ENCODE measurements at regions not wholly inside any gene's neighbourhood (a gene's known extent, or its start where the extent isn't known, plus 50 kb on each side); places are given as distances from the start of the nearest gene placed in this dataset.

GRCh38 chr2:128754246-128754724 is 435.6 kb upstream of the HS6ST1 start:
- intact Hi-C loops (cut with micrococcal nuclease), result loop anchor here (2.0 kb wide), 1 partner anchor 431 kb away; no protein-coding TSS in a partner anchor
- no peaks in the 10 kb centered on the region for H3K36me3 Mint-ChIP-seq (ENCODE audit: low read depth)
- peaks cover 2% of the 10 kb centered on the region for H3K4me1 Mint-ChIP-seq (ENCODE audit: low read depth)
- no peak for DNase-seq
- H3K4me3 Mint-ChIP-seq, result no peak overlapping the region
- H3K27me3 Mint-ChIP-seq (ENCODE audit: low read depth), result peaks cover 22% of the 10 kb centered on the region
- H3K9me3 Mint-ChIP-seq, result no peaks in the 10 kb centered on the region
- H3K27ac Mint-ChIP-seq, result no peak overlapping the region
- CTCF ChIA-PET, result interaction anchor here (0.7 kb wide), 1 partner anchor 1131 kb away, joined by 3 read pairs; no protein-coding TSS in a partner anchor

GRCh38 chr2:128755695-128756364 is 437.2 kb upstream of the HS6ST1 start:
- Mint-ChIP-seq H3K4me3 (no peak overlapping the region), H3K4me1 (ENCODE audit: low read depth) (peaks cover 2% of the 10 kb centered on the region), H3K36me3 (ENCODE audit: low read depth) (no peaks in the 10 kb centered on the region), H3K27me3 (ENCODE audit: low read depth) (peaks cover 22% of the 10 kb centered on the region), H3K9me3 (no peaks in the 10 kb centered on the region), H3K27ac (no peak overlapping the region)
- CTCF ChIA-PET, result interaction anchor here (0.6 to 0.9 kb wide), 3 partner anchors 19 to 1200 kb away, joined by 3 read pairs; no protein-coding TSS in a partner anchor
- no peak for DNase-seq
- intact Hi-C loops (cut with micrococcal nuclease), result loop anchor here (2.0 kb wide), 1 partner anchor 433 kb away; no protein-coding TSS in a partner anchor

- Mint-ChIP-seq H3K4me1 (ENCODE audit: low read depth) (peaks cover 2% of the 10 kb centered on the region), H3K4me3 (no peak overlapping the region), H3K27me3 (ENCODE audit: low read depth) (peaks cover 22% of the 10 kb centered on the region), H3K9me3 (no peaks in the 10 kb centered on the region), H3K36me3 (ENCODE audit: low read depth) (no peaks in the 10 kb centered on the region), H3K27ac (no peak overlapping the region)
- CTCF ChIA-PET, result no interaction called here
- no peak for DNase-seq
- intact Hi-C loops (cut with micrococcal nuclease), result no loop called here
Observed at GRCh38 chr2:128756365-128756717, 437.7 kb upstream of the HS6ST1 start.

GRCh38 chr2:128765811-128766210 is 447.1 kb upstream of the HS6ST1 start:
- Mint-ChIP-seq H3K36me3 (ENCODE audit: low read depth) (no peaks in the 10 kb centered on the region), H3K27ac (no peak overlapping the region), H3K4me1 (ENCODE audit: low read depth) (no peaks in the 10 kb centered on the region), H3K9me3 (peaks cover 11% of the 10 kb centered on the region), H3K4me3 (no peak overlapping the region), H3K27me3 (ENCODE audit: low read depth) (no peaks in the 10 kb centered on the region)
- DNase-seq, result no peak
- CTCF ChIA-PET, result no interaction called here
- intact Hi-C loops (cut with micrococcal nuclease), result no loop called here

GRCh38 chr2:128768041-128768440 is 449.4 kb upstream of the HS6ST1 start:
- CTCF ChIA-PET, result no interaction called here
- intact Hi-C loops (cut with micrococcal nuclease), result no loop called here
- H3K4me1 Mint-ChIP-seq (ENCODE audit: low read depth), result no peaks in the 10 kb centered on the region
- no peak for DNase-seq
- H3K27me3 Mint-ChIP-seq (ENCODE audit: low read depth), result no peaks in the 10 kb centered on the region
- no peak overlapping the region for H3K4me3 Mint-ChIP-seq
- no peaks in the 10 kb centered on the region for H3K36me3 Mint-ChIP-seq (ENCODE audit: low read depth)
- no peak overlapping the region for H3K27ac Mint-ChIP-seq
- peaks cover 6% of the 10 kb centered on the region for H3K9me3 Mint-ChIP-seq

GRCh38 chr2:128769457-128770142 is 450.9 kb upstream of the HS6ST1 start:
- intact Hi-C loops (cut with micrococcal nuclease), result no loop called here
- Mint-ChIP-seq H3K4me3 (no peak overlapping the region), H3K27ac (no peak overlapping the region), H3K27me3 (ENCODE audit: low read depth) (no peaks in the 10 kb centered on the region), H3K4me1 (ENCODE audit: low read depth) (no peaks in the 10 kb centered on the region), H3K9me3 (no peaks in the 10 kb centered on the region), H3K36me3 (ENCODE audit: low read depth) (no peaks in the 10 kb centered on the region)
- no peak for DNase-seq
- CTCF ChIA-PET, result no interaction called here

- no peak overlapping the region for H3K4me3 Mint-ChIP-seq
- CTCF ChIA-PET, result no interaction called here
- H3K9me3 Mint-ChIP-seq, result no peaks in the 10 kb centered on the region
- H3K36me3 Mint-ChIP-seq (ENCODE audit: low read depth), result no peaks in the 10 kb centered on the region
- no peaks in the 10 kb centered on the region for H3K4me1 Mint-ChIP-seq (ENCODE audit: low read depth)
- no peak overlapping the region for H3K27ac Mint-ChIP-seq
- intact Hi-C loops (cut with micrococcal nuclease), result no loop called here
- no peaks in the 10 kb centered on the region for H3K27me3 Mint-ChIP-seq (ENCODE audit: low read depth)
- no peak for DNase-seq
Observed at GRCh38 chr2:128770143-128771085, 451.7 kb upstream of the HS6ST1 start.

GRCh38 chr2:128771401-128771800 is 452.7 kb upstream of the HS6ST1 start:
- Mint-ChIP-seq H3K27ac (no peak overlapping the region), H3K9me3 (no peaks in the 10 kb centered on the region), H3K27me3 (ENCODE audit: low read depth) (no peaks in the 10 kb centered on the region), H3K4me1 (ENCODE audit: low read depth) (no peaks in the 10 kb centered on the region), H3K36me3 (ENCODE audit: low read depth) (no peaks in the 10 kb centered on the region), H3K4me3 (no peak overlapping the region)
- CTCF ChIA-PET, result no interaction called here
- DNase-seq, result no peak
- intact Hi-C loops (cut with micrococcal nuclease), result no loop called here

- H3K36me3 Mint-ChIP-seq (ENCODE audit: low read depth), result no peaks in the 10 kb centered on the region
- intact Hi-C loops (cut with micrococcal nuclease), result no loop called here
- H3K27ac Mint-ChIP-seq, result no peak overlapping the region
- no peak overlapping the region for H3K4me3 Mint-ChIP-seq
- H3K4me1 Mint-ChIP-seq (ENCODE audit: low read depth), result no peaks in the 10 kb centered on the region
- H3K9me3 Mint-ChIP-seq, result no peaks in the 10 kb centered on the region
- CTCF ChIA-PET, result no interaction called here
- H3K27me3 Mint-ChIP-seq (ENCODE audit: low read depth), result no peaks in the 10 kb centered on the region
- no peak for DNase-seq
Observed at GRCh38 chr2:128772671-128773070, 454.0 kb upstream of the HS6ST1 start.

GRCh38 chr2:128773641-128774319 is 455.1 kb upstream of the HS6ST1 start:
- Mint-ChIP-seq H3K4me1 (ENCODE audit: low read depth) (no peaks in the 10 kb centered on the region), H3K27ac (no peak overlapping the region), H3K4me3 (no peak overlapping the region), H3K9me3 (no peaks in the 10 kb centered on the region), H3K27me3 (ENCODE audit: low read depth) (no peaks in the 10 kb centered on the region), H3K36me3 (ENCODE audit: low read depth) (no peaks in the 10 kb centered on the region)
- no peak for DNase-seq
- CTCF ChIA-PET, result interaction anchor here (0.5 kb wide), 1 partner anchor 56 kb away, joined by 3 read pairs; no protein-coding TSS in a partner anchor
- intact Hi-C loops (cut with micrococcal nuclease), result no loop called here

- DNase-seq, result no peak
- no peaks in the 10 kb centered on the region for H3K9me3 Mint-ChIP-seq
- no peaks in the 10 kb centered on the region for H3K4me1 Mint-ChIP-seq (ENCODE audit: low read depth)
- intact Hi-C loops (cut with micrococcal nuclease), result no loop called here
- no peak overlapping the region for H3K27ac Mint-ChIP-seq
- CTCF ChIA-PET, result interaction anchor here (0.5 kb wide), 1 partner anchor 57 kb away, joined by 3 read pairs; no protein-coding TSS in a partner anchor
- no peak overlapping the region for H3K4me3 Mint-ChIP-seq
- no peaks in the 10 kb centered on the region for H3K36me3 Mint-ChIP-seq (ENCODE audit: low read depth)
- H3K27me3 Mint-ChIP-seq (ENCODE audit: low read depth), result no peaks in the 10 kb centered on the region
Observed at GRCh38 chr2:128774320-128775216, 455.9 kb upstream of the HS6ST1 start.

All from activated naive CD4-positive, alpha-beta T cell treated with anti-CD3 and anti-CD28 coated beads for 36 hours (primary cell).